ENCODE measurements at regions not wholly inside any gene's neighbourhood (a gene's known extent, or its start where the extent isn't known, plus 50 kb on each side); places are given as distances from the start of the nearest gene placed in this dataset.

DNA sequence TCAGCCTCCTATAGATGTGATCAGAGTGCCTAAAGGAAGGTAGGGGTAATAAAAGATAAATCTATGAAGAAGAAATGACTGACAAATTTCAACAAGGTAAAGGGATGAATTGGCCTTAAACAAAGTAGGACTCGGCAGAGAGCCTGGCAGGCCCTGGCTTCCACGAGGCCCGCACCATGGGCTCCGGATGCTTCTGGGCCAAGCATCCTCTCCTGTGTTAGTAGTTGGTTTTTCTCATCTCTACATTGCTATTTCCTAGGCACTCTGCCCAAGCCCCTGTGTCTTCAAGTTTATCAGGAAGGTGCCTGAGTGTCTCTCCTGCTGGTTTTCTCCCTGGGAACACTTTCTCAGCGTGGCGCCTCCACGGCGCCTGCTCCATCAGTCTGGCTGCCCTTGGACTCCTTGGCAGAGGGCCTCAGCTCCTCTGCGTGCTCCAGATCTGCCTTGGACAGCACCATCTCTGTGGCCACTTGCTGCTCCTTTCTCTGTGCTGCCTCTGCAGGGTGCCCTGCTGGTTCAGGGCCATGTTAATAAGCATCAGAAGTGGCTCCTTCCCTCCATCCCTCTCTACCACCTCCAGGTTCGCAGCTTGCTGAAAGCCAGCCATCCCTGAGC, 413.3 kb upstream of the DPP6 start:
- Histone ChIP-seq H2BK120ac (ENCODE audit: low read depth, low read length) (no peak overlapping the region), H4K8ac (ENCODE audit: low read depth in 2 of 2, low read length in 2 of 2) (no peak overlapping the region), H4K5ac (ENCODE audit: low read depth, low read length) (no peak overlapping the region), H3K4me3 (ENCODE audit: insufficient read depth, low read depth, low read length) (no peak overlapping the region), H4K91ac (ENCODE audit: insufficient read depth, low read depth, low read length) (no peak overlapping the region), H3K27me3 (ENCODE audit: control insufficient read depth, insufficient read depth, low read length) (no peaks in the 10 kb centered on the region), H2AK9ac (replicated peaks; ENCODE audit: low read depth, low read length, poor library complexity) (no peak overlapping the region), H2BK20ac (ENCODE audit: low read depth, low read length) (no peak overlapping the region), H3K4me1 (ENCODE audit: control insufficient read depth, insufficient read depth, low read length) (no peaks in the 10 kb centered on the region), H3K9ac (ENCODE audit: low read depth, low read length) (no peak overlapping the region), H3K14ac (replicated peaks; ENCODE audit: low read depth, low read length) (no peak overlapping the region), H3K36me3 (ENCODE audit: control insufficient read depth, insufficient read depth, low read length) (no peaks in the 10 kb centered on the region), H3K27ac (ENCODE audit: insufficient read depth, low read length) (no peak overlapping the region), H2AFZ (replicated peaks; ENCODE audit: low read length, poor library complexity) (no peak overlapping the region), H3K18ac (ENCODE audit: low read depth, low read length) (no peak overlapping the region), H2BK15ac (ENCODE audit: low read depth, low read length) (no peak overlapping the region), H3K79me1 (ENCODE audit: low read depth in 1 of 2, low read length in 2 of 2) (no peaks in the 10 kb centered on the region), H2BK5ac (ENCODE audit: low read depth, low read length, poor library complexity, severe bottlenecking) (no peak overlapping the region), H2AK5ac (ENCODE audit: low read depth, low read length) (no peak overlapping the region), H3K4me2 (ENCODE audit: low read depth, low read length) (no peak overlapping the region), H4K20me1 (ENCODE audit: insufficient read depth, low read length) (no peaks in the 10 kb centered on the region), H3K4ac (ENCODE audit: low read depth, low read length) (no peak overlapping the region), H3K23ac (ENCODE audit: low read depth, low read length) (no peak overlapping the region), H3K9me3 (ENCODE audit: control insufficient read depth, insufficient read depth, low read length) (peaks cover 18% of the 10 kb centered on the region), H3K56ac (ENCODE audit: extremely low read depth, insufficient read depth, low read length) (no peak overlapping the region), H3K9me1 (ENCODE audit: insufficient read depth, low read length) (no peaks in the 10 kb centered on the region)
- BruUV-seq (replicated peaks), result no TSS peak
- 40% methylated on average over 4 of the region's 10 CpGs; no CpG with 5 or more reads in 1 of the 2 experiments for WGBS, 2 experiments (ENCODE audit: extremely low coverage in 2 of 2, insufficient read length in 1 of 2)
- ChIA-PET CTCF (no interaction called here), POLR2A (ENCODE audit: unreplicated experiment) (no interaction called here)
- ATAC-seq (ENCODE audit: low read depth) (no peak), DNase-seq (no peak)
- intact Hi-C loops (cut with micrococcal nuclease), result no loop called here
- in situ Hi-C loops (cut with MboI; ENCODE audit: low sequenced_read_pairs), result no loop called here
- dilution Hi-C loops (cut with HindIII; ENCODE audit: low sequenced_read_pairs, unreplicated experiment), result no loop called here
- TF ChIP-seq, protein P1, sequence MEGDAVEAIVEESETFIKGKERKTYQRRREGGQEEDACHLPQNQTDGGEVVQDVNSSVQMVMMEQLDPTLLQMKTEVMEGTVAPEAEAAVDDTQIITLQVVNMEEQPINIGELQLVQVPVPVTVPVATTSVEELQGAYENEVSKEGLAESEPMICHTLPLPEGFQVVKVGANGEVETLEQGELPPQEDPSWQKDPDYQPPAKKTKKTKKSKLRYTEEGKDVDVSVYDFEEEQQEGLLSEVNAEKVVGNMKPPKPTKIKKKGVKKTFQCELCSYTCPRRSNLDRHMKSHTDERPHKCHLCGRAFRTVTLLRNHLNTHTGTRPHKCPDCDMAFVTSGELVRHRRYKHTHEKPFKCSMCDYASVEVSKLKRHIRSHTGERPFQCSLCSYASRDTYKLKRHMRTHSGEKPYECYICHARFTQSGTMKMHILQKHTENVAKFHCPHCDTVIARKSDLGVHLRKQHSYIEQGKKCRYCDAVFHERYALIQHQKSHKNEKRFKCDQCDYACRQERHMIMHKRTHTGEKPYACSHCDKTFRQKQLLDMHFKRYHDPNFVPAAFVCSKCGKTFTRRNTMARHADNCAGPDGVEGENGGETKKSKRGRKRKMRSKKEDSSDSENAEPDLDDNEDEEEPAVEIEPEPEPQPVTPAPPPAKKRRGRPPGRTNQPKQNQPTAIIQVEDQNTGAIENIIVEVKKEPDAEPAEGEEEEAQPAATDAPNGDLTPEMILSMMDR (conservative IDR thresholded peaks at IDR 0.05; ENCODE audit: low read depth, low read length), result no peak
- TF ChIP-seq MAFK (IDR thresholded peaks at IDR 0.05; ENCODE audit: low read depth, low read length) (no peak), CEBPB (IDR thresholded peaks at IDR 0.05; ENCODE audit: low read depth, low read length) (no peak), RAD21 (IDR thresholded peaks at IDR 0.05; ENCODE audit: low read length) (no peak), FOS (IDR thresholded peaks at IDR 0.05; ENCODE audit: low read depth, low read length) (no peak), BHLHE40 (IDR thresholded peaks at IDR 0.05; ENCODE audit: low read depth, low read length) (no peak), POLR2A (IDR thresholded peaks at IDR 0.05; ENCODE audit: low read depth, low read length) (no peak), CHD1 (IDR thresholded peaks at IDR 0.05; ENCODE audit: low read depth, low read length) (no peak), NFE2L2 (IDR thresholded peaks at IDR 0.05; ENCODE audit: low read depth, low read length) (no peak), SMC3 (IDR thresholded peaks at IDR 0.05; ENCODE audit: low read depth, low read length) (no peak), RFX5 (IDR thresholded peaks at IDR 0.05; ENCODE audit: low read depth, low read length) (no peak), MXI1 (IDR thresholded peaks at IDR 0.05; ENCODE audit: borderline replicate concordance, low read depth, low read length) (no peak)
- TF ChIP-seq, protein P2, sequence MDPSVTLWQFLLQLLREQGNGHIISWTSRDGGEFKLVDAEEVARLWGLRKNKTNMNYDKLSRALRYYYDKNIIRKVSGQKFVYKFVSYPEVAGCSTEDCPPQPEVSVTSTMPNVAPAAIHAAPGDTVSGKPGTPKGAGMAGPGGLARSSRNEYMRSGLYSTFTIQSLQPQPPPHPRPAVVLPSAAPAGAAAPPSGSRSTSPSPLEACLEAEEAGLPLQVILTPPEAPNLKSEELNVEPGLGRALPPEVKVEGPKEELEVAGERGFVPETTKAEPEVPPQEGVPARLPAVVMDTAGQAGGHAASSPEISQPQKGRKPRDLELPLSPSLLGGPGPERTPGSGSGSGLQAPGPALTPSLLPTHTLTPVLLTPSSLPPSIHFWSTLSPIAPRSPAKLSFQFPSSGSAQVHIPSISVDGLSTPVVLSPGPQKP (IDR thresholded peaks at IDR 0.05; ENCODE audit: borderline replicate concordance, low read depth, low read length), result no peak
- TF ChIP-seq, protein P3, sequence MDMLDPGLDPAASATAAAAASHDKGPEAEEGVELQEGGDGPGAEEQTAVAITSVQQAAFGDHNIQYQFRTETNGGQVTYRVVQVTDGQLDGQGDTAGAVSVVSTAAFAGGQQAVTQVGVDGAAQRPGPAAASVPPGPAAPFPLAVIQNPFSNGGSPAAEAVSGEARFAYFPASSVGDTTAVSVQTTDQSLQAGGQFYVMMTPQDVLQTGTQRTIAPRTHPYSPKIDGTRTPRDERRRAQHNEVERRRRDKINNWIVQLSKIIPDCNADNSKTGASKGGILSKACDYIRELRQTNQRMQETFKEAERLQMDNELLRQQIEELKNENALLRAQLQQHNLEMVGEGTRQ (IDR thresholded peaks at IDR 0.05; ENCODE audit: low read depth, low read length), result no peak
